ENCODE measurements at regions not wholly inside any gene's neighbourhood (a gene's known extent, or its start where the extent isn't known, plus 50 kb on each side); places are given as distances from the start of the nearest gene placed in this dataset.

GRCh38 chr3:147200545-147200944 lies 205.8 kb downstream of the ZIC4 start:
- TF ChIP-seq POLR2A (IDR thresholded peaks at IDR 0.05) (no peak), CTCF (IDR thresholded peaks at IDR 0.05) (no peak), POLR2AphosphoS5 (IDR thresholded peaks at IDR 0.05) (no peak)

Data from gastroesophageal sphincter (tissue), 3 donors.